Natural killer cell treated with Interleukin-12 subunit alpha and Interleukin-12 subunit beta and Interleukin-15 and Interleukin-18, amount 100 ng/mL, for 72 hours (primary cell): ENCODE measurements at regions not wholly inside any gene's neighbourhood (a gene's known extent, or its start where the extent isn't known, plus 50 kb on each side); places are given as distances from the start of the nearest gene placed in this dataset.

Experiments
- ATAC-seq, 2 donors: fragments of 150-1000 bp; cut with Tn5 transposase in 1 of 2; sonication (Bioruptor Pico), chemical (Tn5 transposase) in 1 of 2; 2 replicates each; pipeline ENCODE4 v1.10.0; 2021
- DNase-seq: peaks from one replicate; pipeline ENCODE4 v3.0.0; 2022; ENCODE audit warnings: low spot score
- H3K27ac Mint-ChIP-seq, 2 donors: 1 replicate in 1 of 2; 2 replicates in 1 of 2; pipeline ENCODE4 v1.8.0; 2022; ENCODE audit warnings: mixed read lengths in 2 of 2, mild to moderate bottlenecking in 1 of 2, moderate library complexity in 1 of 2
- H3K27me3 Mint-ChIP-seq, 2 donors: 1 replicate in 1 of 2; 2 replicates in 1 of 2; pipeline ENCODE4 v1.8.0; 2022; ENCODE audit warnings: mixed read lengths in 2 of 2
- H3K36me3 Mint-ChIP-seq: one replicate; pipeline ENCODE4 v1.8.0; 2022; ENCODE audit warnings: mixed read lengths
- H3K4me1 Mint-ChIP-seq, 2 donors: 1 replicate in 1 of 2; 2 replicates in 1 of 2; pipeline ENCODE4 v1.8.0; 2022; ENCODE audit warnings: low read depth in 2 of 2, mixed read lengths in 2 of 2, mild to moderate bottlenecking in 1 of 2
- H3K4me3 Mint-ChIP-seq: one replicate; pipeline ENCODE4 v1.8.0; 2022; ENCODE audit warnings: mixed read lengths
- H3K9me3 Mint-ChIP-seq: 2 replicates; pipeline ENCODE4 v1.8.0; 2022; ENCODE audit warnings: mixed read lengths

GRCh38 chr2:234310166-234310565, 186.7 kb downstream of the ARL4C start:
- no peak overlapping the region for H3K4me3 Mint-ChIP-seq
- H3K27me3 Mint-ChIP-seq, result no peaks in the 10 kb centered on the region
- DNase-seq, result no peak
- no peak for ATAC-seq
- peaks cover 37 to 45% of the 10 kb centered on the region in 2 donors for H3K4me1 Mint-ChIP-seq
- H3K27ac Mint-ChIP-seq, result peak overlapping the region; percentile 59 to 79
- peaks cover 5% of the 10 kb centered on the region for H3K36me3 Mint-ChIP-seq
- no peaks in the 10 kb centered on the region for H3K9me3 Mint-ChIP-seq

DNA sequence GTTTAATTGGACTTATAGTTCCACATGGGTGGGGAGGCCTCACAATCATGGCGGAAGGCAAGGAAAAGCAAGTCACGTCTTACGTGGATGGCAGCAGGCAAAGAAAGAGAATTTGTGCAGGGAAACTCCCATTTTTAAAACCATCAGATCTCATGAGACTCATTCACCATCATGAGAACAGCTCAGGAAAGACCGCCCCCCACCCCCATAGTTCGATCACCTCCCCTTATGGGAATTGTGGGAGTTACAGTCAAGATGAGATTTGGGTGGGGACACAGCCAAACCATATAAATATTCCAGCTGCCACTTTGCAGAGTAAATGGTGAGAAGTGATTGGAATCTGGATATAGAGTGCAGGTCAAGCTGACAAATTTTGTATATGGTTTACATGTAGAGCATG, 187.4 kb downstream of the ARL4C start:
- no peak for ATAC-seq
- Mint-ChIP-seq H3K36me3 (peaks cover 5% of the 10 kb centered on the region), H3K9me3 (no peaks in the 10 kb centered on the region), H3K27ac (peak overlapping the region; percentile 79 to 86), H3K27me3 (no peaks in the 10 kb centered on the region), H3K4me1 (peaks cover 37 to 47% of the 10 kb centered on the region in 2 donors), H3K4me3 (peak overlapping the region; percentile 42)
- no peak for DNase-seq

GRCh38 chr2:234308813-234309195, 188.1 kb downstream of the ARL4C start:
- H3K9me3 Mint-ChIP-seq, result no peaks in the 10 kb centered on the region
- DNase-seq (no peak), ATAC-seq (peak; percentile 84 to 91)
- peak overlapping the region; percentile 42 for H3K4me3 Mint-ChIP-seq
- peak overlapping the region; percentile 79 to 86 for H3K27ac Mint-ChIP-seq
- peaks cover 31 to 42% of the 10 kb centered on the region in 2 donors for H3K4me1 Mint-ChIP-seq
- H3K36me3 Mint-ChIP-seq, result peaks cover 5% of the 10 kb centered on the region
- H3K27me3 Mint-ChIP-seq, result no peaks in the 10 kb centered on the region

DNA sequence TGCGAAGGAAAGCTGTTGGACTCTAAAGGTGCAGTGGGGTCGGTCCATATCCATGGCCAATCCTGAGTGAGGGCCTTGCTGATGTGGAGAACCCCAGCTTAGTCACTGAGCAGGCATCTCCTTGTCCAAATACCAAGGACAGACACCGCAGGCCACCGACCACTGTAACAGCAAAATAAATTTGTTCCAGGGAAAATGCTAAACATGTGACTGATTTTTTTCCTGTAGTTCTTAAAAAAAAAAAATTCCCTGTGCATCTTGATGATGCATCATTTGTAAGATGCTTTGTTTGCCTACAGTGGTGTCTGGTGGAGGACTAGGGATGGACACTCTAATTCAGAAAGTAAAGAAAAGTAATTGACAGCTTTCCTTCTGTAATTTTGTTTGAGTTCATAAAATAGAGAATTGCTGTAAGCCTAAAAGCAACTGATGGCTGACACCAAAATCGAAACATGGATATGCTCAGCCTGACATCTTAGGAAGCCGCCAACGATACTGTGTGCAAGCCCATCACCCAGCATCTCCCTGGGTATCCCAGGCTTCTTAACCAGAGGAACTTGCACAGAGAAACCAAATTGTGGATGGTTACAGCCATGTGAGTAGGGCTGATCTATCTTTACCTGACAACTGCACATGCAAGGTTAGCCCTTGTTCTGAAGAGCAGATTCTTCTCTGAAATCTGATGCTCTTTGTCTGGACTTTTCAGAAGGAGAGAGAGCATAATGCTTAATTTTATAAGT, 188.6 kb downstream of the ARL4C start:
- peak overlapping the region; percentile 79 to 86 for H3K27ac Mint-ChIP-seq

DNA sequence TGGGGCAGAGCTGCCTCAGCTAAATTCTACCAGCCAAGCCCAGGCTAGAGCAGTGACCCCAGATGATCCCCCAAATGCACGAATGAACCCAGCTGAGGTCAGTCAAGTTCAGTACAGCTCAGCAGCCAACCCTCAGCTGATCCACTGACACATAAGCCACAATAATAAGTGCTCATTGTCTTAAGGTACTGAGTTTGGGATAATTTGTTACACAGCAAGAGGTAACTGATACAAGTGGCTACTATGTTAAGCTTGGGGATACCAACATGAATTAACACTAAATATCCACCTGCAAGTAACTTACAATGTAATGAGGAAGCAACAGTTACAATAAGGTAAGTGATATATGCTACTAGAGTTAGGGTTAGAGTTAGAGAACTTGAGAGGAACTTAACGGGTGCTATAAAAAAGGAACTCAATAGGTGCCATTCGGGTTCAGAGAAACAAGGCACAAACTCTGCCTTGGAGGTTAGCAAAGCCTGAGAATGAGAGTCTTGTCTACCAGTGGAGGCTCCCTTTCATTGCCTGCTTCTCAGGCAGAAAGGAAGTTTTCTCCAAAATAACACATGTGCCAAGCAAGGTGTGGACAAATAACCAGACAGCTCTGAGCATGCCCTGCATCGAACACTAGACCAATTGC, 189.4 kb downstream of the ARL4C start:
- Mint-ChIP-seq H3K27me3 (no peaks in the 10 kb centered on the region), H3K4me3 (no peak overlapping the region), H3K9me3 (no peaks in the 10 kb centered on the region), H3K27ac (peak overlapping the region in 1 of 2 donors; percentile 24), H3K4me1 (peaks cover 30 to 42% of the 10 kb centered on the region in 2 donors), H3K36me3 (peaks cover 5% of the 10 kb centered on the region)
- DNase-seq (no peak), ATAC-seq (no peak)

More for the DNA sequence above, 188.6 kb downstream of the ARL4C start:
- Mint-ChIP-seq H3K9me3 (no peaks in the 10 kb centered on the region), H3K4me1 (peaks cover 25 to 38% of the 10 kb centered on the region in 2 donors), H3K27me3 (no peaks in the 10 kb centered on the region), H3K4me3 (peak overlapping the region; percentile 42), H3K36me3 (peaks cover 5% of the 10 kb centered on the region)
- DNase-seq, result no peak
- ATAC-seq, result no peak

- Mint-ChIP-seq H3K27ac (peak overlapping the region; percentile 24 to 56), H3K9me3 (no peaks in the 10 kb centered on the region), H3K4me1 (peaks cover 32 to 42% of the 10 kb centered on the region in 2 donors), H3K27me3 (no peaks in the 10 kb centered on the region), H3K4me3 (no peak overlapping the region), H3K36me3 (peaks cover 5% of the 10 kb centered on the region)
- no peak for DNase-seq
- ATAC-seq, result no peak
Measured at GRCh38 chr2:234306426-234307173, 190.3 kb downstream of the ARL4C start.

- Mint-ChIP-seq H3K4me1 (peaks cover 40 to 42% of the 10 kb centered on the region in 2 donors), H3K27ac (peak overlapping the region; percentile 24 to 56), H3K4me3 (no peak overlapping the region), H3K27me3 (no peaks in the 10 kb centered on the region), H3K36me3 (peaks cover 5% of the 10 kb centered on the region), H3K9me3 (no peaks in the 10 kb centered on the region)
- ATAC-seq (no peak), DNase-seq (no peak)
Measured at GRCh38 chr2:234305846-234306245, 191.0 kb downstream of the ARL4C start.

DNA sequence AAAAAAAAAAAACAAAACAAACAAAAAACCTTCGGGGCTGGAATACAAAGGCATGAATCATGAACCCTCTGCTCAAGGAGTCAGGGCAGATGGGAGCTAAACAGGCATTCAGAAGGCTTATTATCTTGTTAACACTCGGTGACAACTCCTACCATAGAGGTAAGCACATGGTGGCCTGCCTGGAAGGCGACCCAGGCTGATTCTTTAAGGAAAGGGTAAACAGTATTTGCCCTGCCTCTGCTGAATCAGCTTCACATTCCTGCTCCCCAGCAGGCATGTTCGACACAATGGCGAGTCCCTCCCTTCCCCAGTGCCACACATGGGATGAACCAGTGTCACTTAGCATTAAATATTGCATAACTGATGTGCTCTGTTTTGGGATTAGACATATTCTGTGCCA, 191.9 kb downstream of the ARL4C start:
- Mint-ChIP-seq H3K27ac (peak overlapping the region in 1 of 2 donors; percentile 28), H3K4me1 (peaks cover 39 to 46% of the 10 kb centered on the region in 2 donors), H3K36me3 (peaks cover 5% of the 10 kb centered on the region), H3K4me3 (no peak overlapping the region), H3K27me3 (no peaks in the 10 kb centered on the region), H3K9me3 (no peaks in the 10 kb centered on the region)
- ATAC-seq (no peak), DNase-seq (no peak)

DNA sequence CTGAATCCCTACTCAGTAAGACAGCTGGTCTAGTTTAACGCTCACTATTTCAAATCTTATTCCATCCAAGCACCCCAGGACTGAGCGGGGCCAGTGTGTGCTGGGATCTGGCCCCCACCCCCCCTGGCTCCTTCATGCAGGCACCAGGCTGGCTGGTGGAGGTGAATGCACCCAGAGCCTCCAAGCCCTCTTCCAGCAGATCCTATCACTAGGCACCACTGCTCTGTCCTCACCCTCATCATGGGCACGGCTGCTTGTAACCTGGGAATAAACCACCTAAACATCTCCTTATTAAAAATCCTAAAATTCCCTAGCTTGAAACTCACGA, 194.3 kb downstream of the ARL4C start:
- ATAC-seq (no peak), DNase-seq (no peak)
- Mint-ChIP-seq H3K4me3 (no peak overlapping the region), H3K27me3 (no peaks in the 10 kb centered on the region), H3K4me1 (peaks cover 30 to 33% of the 10 kb centered on the region in 2 donors), H3K27ac (no peak overlapping the region), H3K36me3 (peaks cover 5% of the 10 kb centered on the region), H3K9me3 (no peaks in the 10 kb centered on the region)

DNA sequence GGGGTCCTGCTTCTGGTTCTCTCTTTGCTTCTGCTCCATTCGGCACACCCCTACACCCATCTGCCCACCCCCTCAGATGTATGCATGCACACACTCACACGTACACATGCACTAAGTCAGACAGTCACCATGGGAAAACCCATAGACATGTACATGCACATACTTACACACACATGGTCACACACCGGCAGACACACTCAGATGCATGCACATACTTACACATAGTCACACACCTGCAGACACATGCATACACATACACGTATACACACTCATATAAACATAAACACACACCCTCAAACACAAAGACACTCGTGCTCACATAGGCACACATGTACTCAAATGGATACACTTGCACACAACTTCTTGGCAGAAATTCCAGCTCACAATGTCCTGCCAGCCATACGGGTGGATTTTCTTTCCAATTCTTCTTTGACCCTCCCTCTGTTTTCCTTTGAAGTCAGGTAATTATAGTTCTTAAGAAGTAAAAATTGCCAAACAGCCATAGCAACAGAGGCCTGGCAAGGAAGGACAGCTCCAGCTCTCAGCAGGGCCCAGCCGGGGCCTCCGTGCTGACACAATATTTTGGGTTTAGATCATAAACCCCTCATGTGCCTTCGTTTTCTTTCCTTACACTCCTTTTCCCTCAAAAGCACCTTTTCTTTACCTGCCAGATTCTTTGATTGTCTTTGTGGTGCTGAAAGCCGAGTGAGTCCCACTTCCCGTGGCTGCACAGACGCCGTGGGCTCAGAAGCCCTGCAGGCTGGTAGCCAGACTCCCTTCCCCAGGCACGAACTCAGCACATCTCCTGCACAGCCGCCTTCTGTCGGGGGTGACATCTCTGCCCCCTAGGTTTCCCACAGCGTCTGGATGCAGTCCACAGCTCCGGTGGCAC, 195.7 kb downstream of the ARL4C start:
- Mint-ChIP-seq H3K4me1 (peaks cover 35 to 43% of the 10 kb centered on the region in 2 donors), H3K27me3 (no peaks in the 10 kb centered on the region), H3K36me3 (peaks cover 5% of the 10 kb centered on the region), H3K9me3 (no peaks in the 10 kb centered on the region), H3K27ac (peak overlapping the region in 1 of 2 donors; percentile 0), H3K4me3 (no peak overlapping the region)
- peak in 1 of 2 donors; percentile 20 for ATAC-seq
- DNase-seq, result peak; percentile 31

DNA sequence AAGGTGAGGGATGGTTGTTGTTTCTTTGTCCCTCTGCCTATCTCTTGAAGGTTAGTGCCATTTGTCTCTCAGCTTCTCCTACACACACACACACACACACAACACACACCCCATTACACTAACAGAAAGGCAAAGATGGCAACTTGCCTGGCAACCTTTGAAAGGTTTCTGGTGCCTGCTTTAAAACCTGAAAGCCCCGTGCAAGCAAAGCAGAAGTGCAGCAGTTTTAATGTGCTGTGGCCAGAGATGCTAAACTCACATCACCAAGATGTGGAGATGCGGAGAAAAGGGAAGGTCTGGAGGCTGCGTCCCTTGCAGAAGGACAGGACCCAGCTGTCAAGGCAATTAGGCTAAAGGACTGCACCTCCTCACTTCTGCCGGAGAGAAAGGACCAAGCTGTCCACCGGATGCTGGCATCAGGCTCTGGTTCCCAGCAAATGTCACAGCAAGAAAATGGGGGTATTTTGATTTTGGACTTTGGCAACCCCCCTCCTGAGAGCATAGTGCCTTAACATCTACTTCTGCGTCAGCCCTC, 196.4 kb downstream of the ARL4C start:
- Mint-ChIP-seq H3K4me3 (no peak overlapping the region), H3K27me3 (no peaks in the 10 kb centered on the region), H3K27ac (peak overlapping the region in 1 of 2 donors; percentile 26), H3K4me1 (peaks cover 32 to 44% of the 10 kb centered on the region in 2 donors), H3K36me3 (peaks cover 5% of the 10 kb centered on the region), H3K9me3 (no peaks in the 10 kb centered on the region)
- ATAC-seq (no peak), DNase-seq (peak; percentile 58)

GRCh38 chr2:234298918-234299317, 198.0 kb downstream of the ARL4C start:
- Mint-ChIP-seq H3K4me1 (peaks cover 32 to 51% of the 10 kb centered on the region in 2 donors), H3K36me3 (peaks cover 5% of the 10 kb centered on the region), H3K27ac (peak overlapping the region; percentile 64 to 79), H3K9me3 (no peaks in the 10 kb centered on the region), H3K4me3 (no peak overlapping the region), H3K27me3 (no peaks in the 10 kb centered on the region)
- DNase-seq (no peak), ATAC-seq (no peak)

GRCh38 chr2:234296991-234297390, 199.9 kb downstream of the ARL4C start:
- H3K27me3 Mint-ChIP-seq, result no peaks in the 10 kb centered on the region
- DNase-seq (no peak), ATAC-seq (no peak)
- peak overlapping the region; percentile 61 to 98 for H3K27ac Mint-ChIP-seq
- H3K4me1 Mint-ChIP-seq, result peaks cover 40 to 64% of the 10 kb centered on the region in 2 donors
- H3K36me3 Mint-ChIP-seq, result peaks cover 5% of the 10 kb centered on the region
- no peak overlapping the region for H3K4me3 Mint-ChIP-seq
- H3K9me3 Mint-ChIP-seq, result no peaks in the 10 kb centered on the region
